ENCODE measurements at regions not wholly inside any gene's neighbourhood (a gene's known extent, or its start where the extent isn't known, plus 50 kb on each side); places are given as distances from the start of the nearest gene placed in this dataset.
"Not testable (repeated sequence)": the region's sequence is repeated elsewhere in the genome, so short reads cannot be mapped to it uniquely, and the experiment has no call there.

DNA sequence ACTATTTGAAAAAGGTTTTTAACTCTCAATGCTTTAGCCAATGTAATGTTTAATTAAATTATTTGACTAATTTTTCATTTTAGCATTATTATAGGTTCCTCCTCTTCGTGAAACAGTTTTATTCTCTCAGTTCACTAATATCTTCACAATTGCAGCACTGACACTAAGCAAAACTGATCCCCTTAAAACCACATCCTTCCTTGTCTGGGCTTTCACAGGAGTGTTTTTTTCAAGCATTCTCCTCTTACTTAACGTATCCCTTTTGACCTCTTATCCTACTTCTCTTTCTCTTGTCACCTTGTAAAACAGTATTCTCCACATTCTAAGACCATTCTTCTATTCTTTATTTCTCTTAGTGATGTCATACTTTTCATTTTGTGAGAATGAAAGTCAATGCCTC lies 112.8 kb downstream of the DSC3 start:
- no peak for DNase-seq (ENCODE audit: low spot score)

DNA sequence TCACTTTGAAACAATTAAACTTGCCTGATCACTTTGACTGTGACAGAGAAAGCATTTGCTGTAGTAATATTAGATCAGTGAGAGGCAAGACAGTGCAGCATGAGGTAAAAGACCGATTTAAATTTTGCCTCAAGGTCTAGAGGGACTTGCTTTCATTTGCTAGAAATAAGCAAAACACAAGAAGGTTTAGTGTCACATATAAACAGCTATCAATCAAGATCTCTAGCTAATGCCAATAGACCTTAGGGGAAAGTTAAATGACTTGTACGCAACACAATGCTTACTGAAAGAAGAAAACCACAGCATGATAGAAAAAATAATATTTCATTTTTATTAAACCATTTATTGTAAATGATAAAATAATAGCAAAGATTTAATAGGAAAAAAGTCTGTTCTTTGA lies 113.5 kb downstream of the DSC3 start:
- DNase-seq (ENCODE audit: low spot score): no peak

- no peak for DNase-seq (ENCODE audit: low spot score)
Observed at GRCh38 chr18:30927517-30928075, 114.9 kb downstream of the DSC3 start.

DNA sequence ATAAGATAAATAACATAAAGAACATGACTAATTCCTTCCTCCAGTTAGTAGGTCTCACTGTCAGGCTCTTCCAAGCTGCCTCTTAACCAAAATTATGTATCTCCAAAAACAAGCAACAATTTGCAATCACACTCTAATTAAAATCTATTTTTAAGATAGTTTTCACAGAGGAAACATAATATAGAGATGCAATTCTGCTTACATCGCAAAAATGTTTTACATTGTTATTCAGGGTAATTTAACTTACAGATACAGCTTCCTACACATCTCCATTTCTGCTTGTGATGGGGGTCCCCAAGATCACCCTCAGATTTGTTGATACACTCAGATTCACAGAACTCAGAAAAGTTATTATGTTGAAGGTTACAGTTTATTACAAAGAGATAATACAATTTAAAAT lies 115.5 kb downstream of the DSC3 start:
- no peak for DNase-seq (ENCODE audit: low spot score)

DNA sequence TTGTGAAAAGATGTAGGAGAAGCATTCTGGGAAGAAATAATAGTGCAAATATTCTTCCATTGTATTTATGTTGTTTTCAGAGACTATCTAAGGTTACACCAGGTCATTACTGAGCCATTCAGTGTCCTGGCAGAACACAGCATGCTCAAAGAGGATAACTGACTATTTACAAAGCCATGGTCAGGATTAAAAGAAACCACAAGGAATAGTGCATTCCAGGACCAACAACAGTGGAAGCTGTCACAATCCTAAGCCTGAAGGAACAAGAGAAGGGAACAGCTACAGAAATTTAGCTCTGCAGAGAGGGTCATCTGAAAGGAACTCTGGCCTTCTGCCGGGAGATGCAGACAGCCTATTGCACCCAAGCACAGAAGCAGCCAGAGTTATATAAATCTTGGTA lies 116.7 kb downstream of the DSC3 start:
- DNase-seq (ENCODE audit: low spot score): no peak

DNA sequence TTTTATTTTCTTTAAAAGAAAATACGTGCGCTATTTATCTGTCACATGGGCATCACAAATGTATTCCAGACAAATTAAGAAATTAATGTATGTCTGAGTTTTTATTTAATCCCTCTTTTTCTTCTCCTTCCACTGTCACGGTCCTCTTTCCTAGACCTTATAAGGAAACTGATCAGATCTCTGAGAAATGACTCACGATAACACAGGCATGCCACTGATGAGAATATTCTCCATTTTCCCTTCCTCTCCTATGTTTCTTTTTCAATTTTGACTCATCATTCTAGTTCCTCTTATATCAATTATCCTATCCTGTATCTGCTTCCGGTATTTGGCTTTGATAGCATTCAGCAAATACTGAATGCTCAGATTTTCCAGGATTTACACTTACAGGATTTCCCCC lies 121.8 kb downstream of the DSC3 start:
- no peak for DNase-seq (ENCODE audit: low spot score)

DNA sequence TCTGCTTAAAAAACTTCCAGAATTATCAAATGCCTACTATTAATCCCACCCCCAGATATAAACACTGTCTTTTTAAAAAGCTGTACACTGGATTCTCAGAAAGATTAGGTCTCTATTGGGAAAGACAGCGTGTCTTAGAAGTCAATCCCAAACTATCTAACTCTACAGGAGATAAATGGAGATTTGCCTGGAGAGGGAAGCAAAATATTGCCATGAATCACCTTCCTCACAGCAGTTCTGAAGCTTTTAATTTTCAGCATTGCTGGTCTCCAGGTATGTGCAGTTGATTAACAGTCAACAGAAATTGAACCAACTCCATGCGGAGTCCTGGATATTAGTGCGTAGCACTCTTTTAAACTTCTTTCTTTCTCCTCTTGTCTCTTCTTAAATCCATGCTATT lies 122.2 kb downstream of the DSC3 start:
- no peak for DNase-seq (ENCODE audit: low spot score)

- no peak for DNase-seq (ENCODE audit: low spot score)
Observed at GRCh38 chr18:30917651-30918050, 124.9 kb downstream of the DSC3 start.

DNA sequence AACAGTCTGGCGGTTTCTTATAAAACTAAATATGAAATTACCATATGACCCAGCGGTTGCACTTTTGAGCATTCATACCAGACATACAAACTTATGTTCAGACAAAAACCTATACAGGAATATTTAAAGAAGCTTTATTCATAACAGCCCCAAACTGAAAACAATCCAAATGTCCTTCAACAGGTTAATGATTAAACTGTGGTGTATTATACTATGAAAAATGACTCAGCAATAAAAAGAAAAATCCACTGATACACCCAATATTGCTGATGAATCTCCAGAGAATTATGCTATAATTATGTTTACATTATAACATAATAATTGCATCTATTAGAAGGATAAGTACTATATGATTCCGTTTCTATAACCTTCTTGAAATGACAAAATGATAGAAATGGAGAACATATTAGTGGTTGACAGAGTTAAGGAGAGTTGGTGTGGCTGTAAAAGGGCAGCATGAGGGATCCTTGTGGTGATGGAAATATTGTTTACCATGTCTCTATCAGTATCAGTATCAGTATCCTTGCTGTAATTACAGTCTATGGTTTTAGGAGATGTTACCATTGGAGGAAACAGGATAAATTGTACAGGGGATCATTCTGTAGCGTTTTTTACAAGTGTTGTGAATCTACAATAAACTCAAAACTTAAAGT lies 127.1 kb downstream of the DSC3 start:
- no peak for DNase-seq (ENCODE audit: low spot score)

DNA sequence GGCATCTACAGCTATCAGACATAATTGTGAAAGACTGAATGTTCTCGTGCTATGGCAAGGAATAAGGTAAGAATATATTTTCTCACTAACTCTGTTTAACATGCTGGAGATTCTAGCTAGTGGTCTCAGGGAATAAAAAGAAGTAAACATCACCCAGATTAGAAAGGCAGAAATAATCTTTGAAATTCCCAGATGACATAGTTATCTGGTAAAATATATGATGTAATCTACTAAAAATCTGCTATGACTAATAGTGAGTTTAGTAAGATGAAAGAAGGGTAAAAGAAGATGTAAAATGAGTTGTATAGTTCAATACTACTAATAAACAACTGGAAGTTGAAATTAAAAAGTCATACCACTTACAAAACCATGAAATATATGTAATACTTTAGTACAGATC lies 134.2 kb downstream of the DSC3 start:
- DNase-seq (ENCODE audit: low spot score): no peak

DNA sequence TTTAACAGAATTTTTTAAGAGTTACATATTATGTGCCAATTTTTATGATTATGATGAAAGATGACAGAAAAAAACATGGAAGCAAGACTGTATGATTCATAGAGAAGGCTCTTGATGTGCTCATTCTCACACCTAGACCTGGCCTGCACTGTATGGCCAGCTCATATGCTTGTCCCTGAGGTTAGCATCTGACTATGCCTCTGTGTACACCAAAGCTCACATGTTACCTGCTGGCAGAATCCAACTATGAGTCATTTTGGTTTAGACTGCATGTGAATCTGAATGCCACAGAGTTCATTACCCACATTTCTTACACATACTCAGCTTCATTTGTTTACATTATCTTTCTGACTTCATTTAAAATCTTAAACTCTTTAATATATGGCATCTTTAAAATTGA lies 139.0 kb downstream of the DSC3 start:
- DNase-seq (ENCODE audit: low spot score): no peak

- DNase-seq (ENCODE audit: low spot score): no peak
Observed at GRCh38 chr18:30889519-30890301, 152.8 kb downstream of the DSC3 start.

DNA sequence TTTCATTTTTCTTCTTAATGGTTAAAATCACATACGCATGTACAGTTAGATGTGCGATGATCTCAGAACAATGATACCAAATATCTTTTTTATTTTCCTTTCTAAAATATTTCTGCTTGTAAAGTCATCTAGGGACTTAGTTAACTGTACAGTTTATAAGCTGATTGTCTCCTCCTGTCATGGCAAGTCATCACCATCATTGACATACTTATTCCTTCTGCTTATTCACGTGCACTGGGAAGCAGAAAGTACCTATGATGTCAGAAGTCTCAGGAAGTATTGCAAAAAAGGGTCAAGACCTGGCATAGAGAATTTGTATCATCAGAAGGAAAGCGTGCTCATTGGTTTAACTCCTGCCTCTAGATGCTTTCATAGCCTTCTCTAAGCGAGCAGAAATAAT lies 154.2 kb downstream of the DSC3 start:
- DNase-seq (ENCODE audit: low spot score): no peak

GRCh38 chr18:30886998-30887397 lies 155.5 kb downstream of the DSC3 start:
- no peak for DNase-seq (ENCODE audit: low spot score)

- no peak for DNase-seq (ENCODE audit: low spot score)
Observed at GRCh38 chr18:30870466-30870865, 172.1 kb downstream of the DSC3 start.

GRCh38 chr18:30862900-30863299 lies 179.6 kb downstream of the DSC3 start:
- no peak for DNase-seq (ENCODE audit: low spot score)

DNA sequence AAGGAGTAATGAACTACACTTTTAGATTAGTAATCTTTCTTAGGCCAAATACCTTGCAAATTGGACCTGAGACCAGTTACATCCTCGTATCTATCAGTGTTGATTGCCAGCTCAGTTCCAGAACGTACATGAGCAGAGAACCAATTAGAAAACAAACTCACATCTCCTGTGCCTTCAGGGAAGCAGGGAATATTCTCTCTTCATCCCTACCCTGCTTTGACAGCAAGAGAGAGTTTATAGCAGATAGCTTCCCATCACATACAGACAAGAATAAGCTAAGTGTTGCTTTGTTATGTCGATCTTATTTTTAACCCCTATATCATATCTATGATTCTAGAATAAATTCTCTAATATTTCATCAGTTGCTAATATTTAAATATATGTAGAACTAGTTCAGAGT lies 181.8 kb downstream of the DSC3 start:
- no peak for DNase-seq (ENCODE audit: low spot score)

DNA sequence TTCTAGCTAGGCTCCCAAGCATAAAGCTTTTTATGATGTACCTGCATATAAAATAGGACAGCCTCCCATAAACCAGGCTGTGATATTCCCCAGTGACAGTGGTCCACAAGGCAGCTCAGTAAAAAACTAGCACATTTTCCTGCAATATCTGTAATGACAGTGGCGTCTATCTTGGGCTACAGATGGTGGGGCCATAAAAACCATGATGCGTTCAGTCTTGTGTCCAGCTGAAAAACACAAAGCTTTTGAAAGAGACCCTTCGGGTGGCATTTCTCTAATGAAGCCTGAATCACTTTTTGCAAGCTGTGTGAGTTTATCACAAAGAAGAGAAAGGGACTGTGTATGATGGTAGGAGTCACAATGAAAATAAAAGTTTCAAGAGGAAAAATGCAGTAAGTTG lies 183.5 kb downstream of the DSC3 start:
- no peak for DNase-seq (ENCODE audit: low spot score)

DNA sequence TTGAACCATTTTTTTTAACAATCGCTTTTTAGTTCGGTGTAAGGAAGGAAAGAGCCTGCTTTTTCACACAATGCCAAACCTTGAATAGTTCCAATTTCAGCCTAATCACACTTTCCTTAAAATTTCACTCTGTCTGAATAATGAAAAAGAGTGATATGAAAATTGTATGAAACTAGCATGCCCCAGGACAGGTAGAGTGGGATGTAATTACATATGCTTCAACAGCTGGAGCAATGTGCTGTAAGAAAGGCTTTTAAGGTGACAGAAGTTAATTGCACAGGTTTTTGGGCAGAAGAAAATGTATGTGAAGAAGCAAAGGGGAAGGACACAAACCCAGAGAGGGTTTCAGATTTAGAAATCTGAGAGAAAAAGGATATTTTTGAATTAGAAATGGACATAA lies 184.0 kb downstream of the DSC3 start:
- DNase-seq (ENCODE audit: low spot score): no peak

GRCh38 chr18:30855762-30856161 lies 186.8 kb downstream of the DSC3 start:
- DNase-seq (ENCODE audit: low spot score): no peak

- no peak for DNase-seq (ENCODE audit: low spot score)
Observed at GRCh38 chr18:30852980-30853379, 189.6 kb downstream of the DSC3 start.

DNA sequence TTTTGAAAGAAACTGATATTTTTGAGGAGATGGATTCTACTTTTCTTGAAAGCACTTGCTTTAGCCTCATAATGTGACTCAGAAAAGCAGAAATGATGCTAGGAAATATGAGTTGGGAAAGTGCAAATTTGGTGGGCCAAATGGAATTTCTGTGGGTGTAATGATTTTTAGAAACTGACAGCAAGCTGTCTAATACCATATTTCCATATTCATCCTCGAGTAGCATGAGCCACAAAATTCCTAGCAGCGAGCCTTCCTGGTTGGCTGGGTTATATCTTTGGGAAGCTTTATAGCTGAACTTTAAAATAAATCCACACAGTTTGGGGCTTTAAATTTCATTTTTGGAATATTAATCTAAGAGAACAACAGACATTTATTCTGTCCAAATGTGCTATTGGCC lies 190.0 kb downstream of the DSC3 start:
- no peak for DNase-seq (ENCODE audit: low spot score)

GRCh38 chr18:30839056-30839561 lies 203.4 kb downstream of the DSC3 start:
- DNase-seq (ENCODE audit: low spot score): not testable (repeated sequence)
